Jurkat, Clone E6-1 (cell line): ENCODE measurements at regions not wholly inside any gene's neighbourhood (a gene's known extent, or its start where the extent isn't known, plus 50 kb on each side); places are given as distances from the start of the nearest gene placed in this dataset.
"Not testable (repeated sequence)": the region's sequence is repeated elsewhere in the genome, so short reads cannot be mapped to it uniquely, and the experiment has no call there.

Experiments
- DNase-seq: peaks from one replicate; pipeline ENCODE4 v3.0.0-alpha.2; 2011; ENCODE audit warnings: low read depth, low spot score
- H3K4me3 ChIP-seq: 2 replicates; pipeline ENCODE4 v1.5.1; 2011; ENCODE audit warnings: mild to moderate bottlenecking, low read length, control low read depth, moderate library complexity

DNA sequence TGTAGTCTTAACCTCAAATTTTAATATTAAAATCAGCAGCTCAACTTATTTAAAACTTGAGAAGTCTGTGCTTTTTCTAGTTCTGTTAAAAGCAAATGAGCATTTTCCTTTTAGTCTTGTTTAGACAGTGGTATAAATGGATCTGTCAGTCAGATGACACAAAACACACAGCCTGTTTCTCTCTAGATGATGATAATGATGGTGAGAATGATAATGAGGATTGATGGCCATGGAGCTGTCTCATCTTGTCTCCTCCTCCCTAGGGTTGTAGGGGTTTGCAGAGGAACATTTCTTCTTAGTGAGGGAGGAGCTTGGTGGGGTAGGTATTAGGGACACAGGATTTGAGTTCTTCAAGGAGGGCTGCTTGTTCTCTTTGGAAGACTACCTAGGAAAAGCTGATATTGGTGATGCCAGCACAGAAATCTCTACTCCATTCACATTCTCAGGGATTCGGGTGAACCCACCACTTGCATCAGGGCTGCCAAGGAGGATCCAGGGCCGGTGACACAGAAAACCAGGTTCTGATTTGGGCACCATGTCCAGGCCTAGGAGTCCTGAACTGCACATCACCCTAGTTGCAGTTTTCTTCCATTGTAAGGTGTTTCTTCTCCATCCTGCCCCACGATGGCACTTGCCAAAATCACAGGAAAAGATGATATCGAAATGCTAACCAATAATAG, 147.6 kb downstream of the RHOU start:
- H3K4me3 ChIP-seq, result no peak overlapping the region
- no peak for DNase-seq

DNA sequence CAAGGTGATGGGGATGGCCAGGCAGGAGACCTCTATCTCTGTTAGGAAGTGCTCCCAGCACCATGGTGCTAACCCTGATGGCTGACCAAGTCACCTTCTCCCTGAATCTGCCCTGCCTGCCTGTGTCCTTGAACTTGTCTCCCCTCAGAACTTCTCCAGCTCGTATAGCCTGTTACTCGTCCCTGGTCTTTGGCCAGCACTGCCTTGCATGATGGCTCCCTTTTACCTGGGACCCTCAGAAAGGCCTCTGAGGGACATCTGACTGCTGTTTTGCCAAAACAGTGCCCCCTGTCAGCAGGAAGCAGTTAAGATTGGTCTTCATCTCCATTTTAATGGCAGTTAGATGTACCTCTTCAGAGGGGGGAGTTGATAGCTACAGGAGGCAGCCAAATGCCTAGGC, 148.3 kb downstream of the RHOU start:
- DNase-seq, result no peak
- H3K4me3 ChIP-seq, result no peak overlapping the region

GRCh38 chr1:228884196-228884595, 148.9 kb downstream of the RHOU start:
- no peak for DNase-seq

DNA sequence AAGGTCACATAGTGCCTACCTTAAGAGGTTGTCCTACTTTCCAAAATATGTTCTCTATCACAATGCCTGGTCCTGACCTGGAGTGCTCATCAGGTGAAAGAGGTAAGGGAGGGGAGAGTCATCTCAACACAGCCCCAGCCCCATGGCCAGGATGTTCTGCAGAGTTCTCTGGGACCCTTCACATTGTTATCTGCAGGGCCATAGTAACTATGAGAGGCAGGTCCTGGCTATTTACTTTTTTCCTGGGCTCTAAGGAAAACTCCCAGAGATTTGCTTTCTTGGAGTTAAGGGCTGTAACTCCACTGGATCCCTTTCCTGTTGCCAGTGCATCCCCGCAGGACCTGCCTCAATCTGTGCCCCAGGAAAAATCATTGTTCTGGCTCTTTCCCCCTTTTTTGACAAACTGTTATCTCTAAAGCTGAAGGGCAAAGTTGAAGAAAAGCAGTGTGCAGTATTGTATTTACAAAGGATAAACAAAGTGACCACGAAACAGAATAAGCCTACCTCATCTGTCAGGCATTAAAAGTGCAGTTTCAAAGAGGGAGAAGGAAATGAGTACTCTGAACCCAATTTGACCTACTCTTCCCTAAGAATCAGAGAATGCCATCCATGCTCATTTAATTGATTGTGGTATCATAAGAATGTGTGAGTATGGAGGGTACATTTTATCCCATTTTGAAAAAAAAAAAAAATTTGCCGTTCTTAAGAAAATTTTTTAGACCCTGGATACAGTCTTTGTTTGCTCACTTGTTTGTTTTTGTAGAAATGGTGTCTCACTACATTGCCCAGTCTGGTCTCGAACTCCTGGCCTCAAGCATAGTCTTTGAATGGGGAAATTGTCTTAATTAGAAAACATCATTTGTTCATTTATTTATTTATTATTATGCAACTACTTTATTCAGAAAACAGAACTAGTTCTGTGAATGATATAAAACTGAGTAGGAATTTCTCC, 149.6 kb downstream of the RHOU start:
- DNase-seq, result no peak

More at GRCh38 chr1:228884196-228884595, 148.9 kb downstream of the RHOU start:
- no peak overlapping the region for H3K4me3 ChIP-seq

DNA sequence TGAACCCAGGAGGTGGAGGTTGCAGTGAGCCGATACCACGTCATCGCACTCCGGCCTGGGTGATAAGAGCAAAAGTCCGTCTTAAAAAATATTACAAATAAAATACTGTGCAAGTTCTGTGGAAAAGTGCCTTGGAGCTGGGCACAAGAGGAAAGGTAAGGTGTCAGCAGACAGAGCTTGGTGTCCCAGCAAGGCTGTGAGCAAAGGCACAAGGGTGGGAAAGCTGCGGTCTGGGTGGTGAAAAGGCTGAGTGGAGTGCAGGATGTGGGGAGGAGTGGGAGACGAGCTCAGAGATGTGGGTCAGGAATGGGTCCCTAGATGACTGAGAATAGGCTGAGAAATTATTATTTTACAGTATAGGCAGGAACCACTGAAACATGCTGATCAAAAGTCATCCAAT, 150.6 kb downstream of the RHOU start:
- DNase-seq, result no peak
- H3K4me3 ChIP-seq, result no peak overlapping the region

More for the DNA sequence above, 149.6 kb downstream of the RHOU start:
- no peak overlapping the region for H3K4me3 ChIP-seq

DNA sequence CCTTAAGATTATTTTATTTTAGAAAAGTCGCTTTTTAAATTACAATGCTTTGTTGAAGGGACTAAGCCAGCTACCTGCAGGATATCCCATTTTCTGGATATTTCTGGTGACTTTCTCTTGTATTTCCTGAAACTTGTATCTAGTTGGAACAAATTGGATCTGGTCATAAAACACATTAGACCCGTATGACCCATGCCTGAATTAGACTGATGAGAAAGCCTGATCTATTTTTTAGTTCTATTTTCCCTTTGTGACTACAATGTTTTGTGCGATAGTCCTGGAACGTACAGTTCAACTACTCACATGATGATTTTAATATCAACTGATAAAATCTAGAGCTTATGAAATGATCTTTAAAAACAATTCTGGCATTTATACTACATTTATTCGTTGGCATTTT, 151.8 kb downstream of the RHOU start:
- no peak overlapping the region for H3K4me3 ChIP-seq
- no peak for DNase-seq

- DNase-seq, result no peak
- H3K4me3 ChIP-seq, result no peak overlapping the region
Measured at GRCh38 chr1:228887960-228888359, 152.7 kb downstream of the RHOU start.

GRCh38 chr1:228889289-228889688, 154.0 kb downstream of the RHOU start:
- DNase-seq, result no peak
- H3K4me3 ChIP-seq, result no peak overlapping the region

- no peak for DNase-seq
- no peak overlapping the region for H3K4me3 ChIP-seq
Measured at GRCh38 chr1:228891272-228892034, 156.2 kb downstream of the RHOU start.

- not testable (repeated sequence) for DNase-seq, H3K4me3 ChIP-seq
Measured at GRCh38 chr1:228892200-228892599, 156.9 kb downstream of the RHOU start.

- DNase-seq, result no peak
- H3K4me3 ChIP-seq, result no peak overlapping the region
Measured at GRCh38 chr1:228894442-228894989, 159.2 kb downstream of the RHOU start.

- DNase-seq, result no peak
- H3K4me3 ChIP-seq, result no peak overlapping the region
Measured at GRCh38 chr1:228897901-228898300, 162.6 kb downstream of the RHOU start.

DNA sequence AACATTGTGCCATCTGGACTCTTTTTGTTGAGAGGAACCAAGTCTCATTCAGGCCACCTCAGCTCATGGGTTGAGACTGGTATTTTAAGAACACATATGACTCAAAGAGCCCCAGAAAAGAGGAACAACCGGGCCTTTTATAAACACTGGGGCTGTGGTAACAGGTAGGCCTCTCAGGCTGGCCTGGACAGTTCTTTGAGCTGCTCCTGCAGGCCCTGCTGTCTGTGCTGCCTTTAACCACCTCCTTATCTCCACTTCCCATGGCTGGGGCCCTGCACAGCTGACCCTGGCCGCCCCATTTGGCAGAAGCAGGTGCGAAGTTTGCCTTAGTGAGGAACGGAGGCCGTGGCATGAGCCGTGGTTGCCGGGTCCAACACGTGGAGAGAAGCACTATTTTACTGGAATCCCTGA, 163.3 kb downstream of the RHOU start:
- H3K4me3 ChIP-seq, result no peak overlapping the region
- DNase-seq, result no peak

GRCh38 chr1:228899421-228899956, 164.2 kb downstream of the RHOU start:
- no peak overlapping the region for H3K4me3 ChIP-seq
- no peak for DNase-seq

DNA sequence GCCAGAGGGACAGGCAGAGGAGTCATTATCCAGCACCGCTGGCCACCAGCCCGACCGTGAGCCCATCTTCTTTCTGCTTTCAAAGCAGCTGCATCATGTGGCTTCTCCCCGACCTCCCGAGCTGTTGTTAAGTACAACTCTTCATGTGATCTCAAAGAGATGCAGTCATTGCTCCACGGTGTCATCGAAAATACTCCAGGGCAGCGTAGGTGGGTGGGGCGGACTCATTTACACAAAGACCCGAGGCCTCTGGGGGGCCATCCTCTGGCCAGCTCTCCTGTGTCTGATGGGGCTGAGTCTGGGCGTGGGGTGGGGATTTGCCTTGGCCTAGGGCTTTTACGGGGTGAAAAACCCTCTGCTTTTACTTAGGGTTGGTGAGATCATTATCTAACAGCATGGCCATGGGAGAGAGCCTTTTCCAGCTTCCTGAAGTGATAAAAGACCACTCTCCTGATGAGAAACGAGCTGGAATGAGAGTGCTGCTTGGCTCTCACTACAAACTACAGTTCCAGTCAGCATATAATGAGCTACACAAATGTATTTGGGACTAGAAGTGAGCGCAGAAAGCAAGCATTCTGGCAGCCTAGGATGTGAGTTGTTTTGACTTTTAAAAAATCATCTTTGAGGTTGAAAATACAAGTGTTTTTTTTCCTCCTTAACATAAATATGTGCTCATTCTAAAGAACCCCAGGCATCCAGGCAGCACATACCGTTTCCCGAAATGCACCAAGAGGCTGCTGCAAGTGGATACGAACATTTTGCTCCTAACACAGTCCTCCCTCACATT, 165.0 kb downstream of the RHOU start:
- DNase-seq, result no peak
- H3K4me3 ChIP-seq, result peak overlapping the region; percentile 21; the same call in 1 of the 2 replicates

DNA sequence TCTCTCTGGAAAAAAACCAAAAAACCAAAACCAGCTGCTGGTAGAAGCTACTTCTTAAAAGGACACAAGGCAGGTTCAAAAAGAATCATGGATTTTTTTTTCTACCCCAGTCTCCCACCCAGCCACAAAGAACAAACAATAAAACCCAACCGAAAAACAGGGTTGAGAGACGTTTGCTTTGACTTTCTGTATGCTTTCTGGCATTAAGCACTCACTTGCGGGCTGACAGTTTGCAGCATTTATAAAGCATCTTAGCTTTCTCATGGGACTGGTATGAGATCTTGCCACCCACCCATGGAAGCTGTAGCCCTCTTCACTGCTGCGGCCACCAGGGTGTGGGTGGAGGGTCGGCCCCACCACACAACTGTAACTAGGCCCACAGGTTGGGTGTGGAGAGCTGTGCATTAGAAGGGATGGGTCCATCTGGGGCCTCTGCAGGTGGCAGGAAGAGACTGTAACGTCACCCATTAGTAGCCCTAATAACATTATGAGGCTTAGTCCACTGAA, 165.7 kb downstream of the RHOU start:
- peak; percentile 73 for DNase-seq
- peak overlapping the region; percentile 21; the same call in 1 of the 2 replicates for H3K4me3 ChIP-seq

GRCh38 chr1:228901936-228902681, 166.8 kb downstream of the RHOU start:
- no peak overlapping the region for H3K4me3 ChIP-seq
- DNase-seq, result no peak
